Upper lobe of right lung (tissue), 1 donor: ENCODE measurements at regions not wholly inside any gene's neighbourhood (a gene's known extent, or its start where the extent isn't known, plus 50 kb on each side); places are given as distances from the start of the nearest gene placed in this dataset.

Experiments used
- ATAC-seq: fragments of 200-7000 bp; cut with Tn5 transposase; one replicate; pipeline ENCODE4 v1.9.1; 2020; ENCODE audit warnings: mild to moderate bottlenecking, moderate library complexity
- DNase-seq: peaks from one replicate; pipeline ENCODE4 v3.0.0-alpha.2; 2020
- H3K27ac ChIP-seq: fragments of 200-600 bp; one replicate; pipeline ENCODE4 v1.8.0; 2022
- H3K27me3 ChIP-seq: fragments of 200-600 bp; one replicate; pipeline ENCODE4 v1.8.0; 2022; ENCODE audit warnings: mild to moderate bottlenecking
- H3K36me3 ChIP-seq: fragments of 200-600 bp; one replicate; pipeline ENCODE4 v1.8.0; 2022
- H3K4me1 ChIP-seq: fragments of 200-600 bp; one replicate; pipeline ENCODE4 v1.8.0; 2022
- H3K4me3 ChIP-seq: fragments of 200-600 bp; one replicate; pipeline ENCODE4 v1.8.0; 2022; ENCODE audit warnings: mild to moderate bottlenecking
- H3K9me3 ChIP-seq: fragments of 200-600 bp; one replicate; pipeline ENCODE4 v1.8.0; 2022
- CTCF ChIP-seq: fragments of 200-600 bp; IDR thresholded peaks from one replicate; pipeline ENCODE4 v1.8.0; 2022; ENCODE audit warnings: antibody characterized with exemption
- intact Hi-C: fragments of 100-400 bp; cut with DNase I; formaldehyde crosslinking; loops from one replicate; pipeline ENCODE4 v1.11.0; 2022
- donor health status: DM: no; HTN: yes; CAD: no; lungs with severe emphysema.

GRCh38 chr4:86532851-86533250 lies 61.3 kb upstream of the PTPN13 start:
- TF ChIP-seq CTCF, result no peak
- H3K27ac ChIP-seq, result no peak overlapping the region
- DNase-seq (no peak), ATAC-seq (no peak)
- H3K9me3 ChIP-seq, result no peaks in the 10 kb centered on the region
- no peak overlapping the region for H3K4me3 ChIP-seq
- no peaks in the 10 kb centered on the region for H3K4me1 ChIP-seq
- no peaks in the 10 kb centered on the region for H3K36me3 ChIP-seq
- intact Hi-C loops, result no loop called here
- H3K27me3 ChIP-seq, result no peaks in the 10 kb centered on the region

GRCh38 chr4:86536151-86536550 lies 58.0 kb upstream of the PTPN13 start:
- Histone ChIP-seq H3K36me3 (no peaks in the 10 kb centered on the region), H3K27ac (no peak overlapping the region), H3K9me3 (no peaks in the 10 kb centered on the region), H3K4me1 (no peaks in the 10 kb centered on the region), H3K27me3 (no peaks in the 10 kb centered on the region), H3K4me3 (no peak overlapping the region)
- no peak for ATAC-seq
- no peak for TF ChIP-seq CTCF
- intact Hi-C loops, result no loop called here
- no peak for DNase-seq

GRCh38 chr4:86542319-86543027 lies 51.6 kb upstream of the PTPN13 start:
- Histone ChIP-seq H3K4me3 (no peak overlapping the region), H3K36me3 (no peaks in the 10 kb centered on the region), H3K27me3 (no peaks in the 10 kb centered on the region), H3K9me3 (no peaks in the 10 kb centered on the region), H3K4me1 (no peaks in the 10 kb centered on the region), H3K27ac (no peak overlapping the region)
- intact Hi-C loops, result no loop called here
- TF ChIP-seq CTCF, result no peak
- no peak for DNase-seq
- peak; percentile 65 for ATAC-seq

GRCh38 chr4:86543080-86543479 lies 51.0 kb upstream of the PTPN13 start:
- Histone ChIP-seq H3K36me3 (no peaks in the 10 kb centered on the region), H3K27ac (no peak overlapping the region), H3K4me1 (no peaks in the 10 kb centered on the region), H3K4me3 (no peak overlapping the region), H3K27me3 (no peaks in the 10 kb centered on the region), H3K9me3 (no peaks in the 10 kb centered on the region)
- DNase-seq (no peak), ATAC-seq (no peak)
- no peak for TF ChIP-seq CTCF
- intact Hi-C loops, result no loop called here

GRCh38 chr4:86543560-86544309 lies 50.4 kb upstream of the PTPN13 start:
- no peaks in the 10 kb centered on the region for H3K36me3 ChIP-seq
- H3K4me3 ChIP-seq, result no peak overlapping the region
- DNase-seq (no peak), ATAC-seq (no peak)
- H3K4me1 ChIP-seq, result no peaks in the 10 kb centered on the region
- H3K27ac ChIP-seq, result no peak overlapping the region
- H3K9me3 ChIP-seq, result no peaks in the 10 kb centered on the region
- intact Hi-C loops, result no loop called here
- H3K27me3 ChIP-seq, result no peaks in the 10 kb centered on the region
- no peak for TF ChIP-seq CTCF
